ENCODE measurements at regions not wholly inside any gene's neighbourhood (a gene's known extent, or its start where the extent isn't known, plus 50 kb on each side); places are given as distances from the start of the nearest gene placed in this dataset.
"Not testable (repeated sequence)": the region's sequence is repeated elsewhere in the genome, so short reads cannot be mapped to it uniquely, and the experiment has no call there.

DNA sequence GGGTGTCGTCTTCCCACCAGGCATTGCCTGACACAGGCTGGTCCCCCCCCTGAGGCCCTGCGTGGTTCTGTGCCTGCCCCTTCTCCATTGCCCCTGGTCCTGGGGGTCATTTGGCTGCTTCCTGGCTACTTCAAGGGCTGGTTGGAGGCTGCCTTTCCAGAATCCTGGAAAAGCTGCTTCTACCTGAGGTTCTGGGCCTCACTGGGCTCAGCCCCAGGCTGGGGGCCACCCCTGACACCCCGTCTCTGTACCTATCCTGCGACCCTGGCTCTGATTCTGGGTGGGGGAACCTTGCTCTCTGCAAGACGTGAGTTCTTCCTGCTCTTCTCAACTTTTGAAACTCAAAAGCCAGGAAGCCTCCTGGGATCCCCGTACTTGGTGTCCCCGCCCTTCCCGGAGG, 149.3 kb upstream of the PTPN1 start:
- DNase-seq (ENCODE audit: low read depth): no peak

DNA sequence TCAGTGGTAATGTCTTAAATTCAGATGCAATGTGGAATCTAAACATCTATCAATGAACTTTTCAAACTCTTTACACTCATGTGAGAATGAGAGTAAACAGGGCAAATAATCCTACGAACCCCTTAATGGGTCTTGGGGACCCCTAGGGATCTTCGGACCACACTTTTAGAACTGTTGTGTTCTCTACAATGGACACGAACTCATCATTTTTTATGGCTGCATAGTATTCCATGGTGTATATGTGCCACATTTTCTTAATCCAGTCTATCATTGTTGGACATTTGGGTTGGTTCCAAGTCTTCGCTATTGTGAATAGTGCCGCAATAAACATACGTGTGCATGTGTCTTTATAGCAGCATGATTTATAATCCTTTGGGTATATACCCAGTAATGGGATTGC, 148.0 kb upstream of the PTPN1 start:
- DNase-seq (ENCODE audit: low read depth): not testable (repeated sequence)

DNA sequence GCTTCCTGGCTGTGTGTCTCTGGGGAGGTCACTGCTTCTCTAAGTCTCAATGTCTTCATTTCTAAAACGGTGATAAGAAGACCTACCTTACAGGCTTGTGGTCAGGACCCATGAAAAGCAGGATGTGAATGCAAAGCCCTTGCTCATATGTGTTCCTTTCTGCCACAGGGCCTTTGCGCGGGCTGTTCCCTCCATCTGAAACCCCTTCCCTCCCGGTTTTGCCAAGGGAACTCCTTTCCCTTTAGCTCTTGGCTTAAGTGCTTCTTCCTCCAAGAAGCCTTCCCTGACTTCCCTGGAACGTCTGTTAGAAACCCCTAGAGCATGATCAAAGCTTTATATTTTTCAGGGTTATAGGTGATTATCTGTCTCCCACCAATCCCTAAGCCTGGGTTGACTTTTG, 147.2 kb upstream of the PTPN1 start:
- DNase-seq (ENCODE audit: low read depth): no peak

DNA sequence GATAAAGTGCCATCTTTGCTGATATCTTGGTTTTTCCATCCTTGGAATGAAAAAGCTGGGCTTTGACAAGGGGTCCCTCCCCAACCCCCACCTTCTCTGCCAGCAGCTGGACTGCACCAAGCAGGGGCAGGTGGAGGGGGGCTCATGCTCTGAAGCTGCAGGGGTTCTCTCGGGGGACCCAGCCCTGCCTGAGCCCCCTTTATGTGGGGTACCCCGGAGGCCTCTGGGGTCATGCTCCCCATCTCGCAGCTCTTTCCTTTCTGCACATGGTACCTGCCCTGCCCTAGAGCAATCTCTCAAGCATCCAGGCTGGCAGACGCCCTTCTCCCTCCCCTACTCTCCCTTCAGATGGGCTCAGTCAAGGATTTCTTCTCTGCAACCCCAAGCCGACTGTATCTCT, 146.7 kb upstream of the PTPN1 start:
- no peak for DNase-seq (ENCODE audit: low read depth)

DNA sequence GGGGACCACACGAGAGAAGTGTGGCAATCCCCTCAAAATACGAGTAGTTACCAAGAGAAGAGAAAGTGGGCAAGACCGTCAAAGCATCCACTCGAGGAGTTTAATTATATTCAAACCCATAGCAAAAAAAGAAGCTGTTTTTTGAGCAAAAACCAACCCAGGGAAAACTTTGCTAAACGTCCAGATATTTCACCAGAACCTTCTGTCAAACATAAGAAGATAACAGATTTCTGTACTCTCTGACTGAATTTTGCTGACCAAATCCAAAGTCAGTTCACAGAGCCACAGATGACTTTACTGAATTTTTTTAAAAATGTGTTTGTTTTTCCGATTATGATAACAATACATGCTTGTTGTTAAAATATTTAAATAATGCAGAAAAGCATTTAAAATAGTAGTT, 145.6 kb upstream of the PTPN1 start:
- no peak for DNase-seq (ENCODE audit: low read depth)

DNA sequence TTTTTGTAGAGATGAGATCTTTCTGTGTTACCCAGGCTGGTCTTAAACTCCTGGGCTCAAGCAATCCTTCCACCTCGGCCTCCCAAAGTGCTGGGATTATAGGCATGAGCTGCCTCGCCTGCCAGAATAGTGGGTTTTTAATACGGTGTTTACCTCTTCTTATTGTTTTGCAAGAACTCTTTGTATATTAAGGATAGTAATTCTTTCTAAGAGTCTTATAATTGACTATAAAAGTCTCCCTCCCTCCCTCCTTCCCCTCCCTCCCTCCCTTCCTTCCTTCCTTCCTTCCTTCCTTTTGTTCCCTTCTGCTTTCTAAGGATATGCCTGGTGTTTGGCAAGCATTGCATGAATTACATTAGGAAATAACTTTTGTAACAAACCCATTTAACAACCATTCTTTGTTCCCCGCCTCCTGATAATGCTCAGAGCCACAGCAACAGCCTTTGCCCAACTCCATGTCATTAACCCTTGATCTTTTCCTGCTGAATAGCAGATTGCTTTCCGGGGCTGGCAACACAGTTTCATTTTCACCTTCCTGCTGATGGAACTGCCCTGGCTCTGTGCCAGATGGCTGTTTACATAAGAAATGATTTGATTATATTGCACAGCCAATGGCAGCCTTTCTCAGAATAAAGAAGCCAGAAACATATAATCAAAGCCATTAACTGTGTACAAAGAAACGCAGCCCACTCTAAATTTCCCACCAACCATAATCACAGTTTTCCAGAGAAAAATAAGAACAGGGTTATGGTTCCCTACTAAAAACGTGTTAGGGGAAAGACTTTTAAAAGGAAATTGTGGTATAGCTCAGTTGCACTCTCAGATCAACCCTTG, 143.7 kb upstream of the PTPN1 start:
- DNase-seq (ENCODE audit: low read depth): no peak

DNA sequence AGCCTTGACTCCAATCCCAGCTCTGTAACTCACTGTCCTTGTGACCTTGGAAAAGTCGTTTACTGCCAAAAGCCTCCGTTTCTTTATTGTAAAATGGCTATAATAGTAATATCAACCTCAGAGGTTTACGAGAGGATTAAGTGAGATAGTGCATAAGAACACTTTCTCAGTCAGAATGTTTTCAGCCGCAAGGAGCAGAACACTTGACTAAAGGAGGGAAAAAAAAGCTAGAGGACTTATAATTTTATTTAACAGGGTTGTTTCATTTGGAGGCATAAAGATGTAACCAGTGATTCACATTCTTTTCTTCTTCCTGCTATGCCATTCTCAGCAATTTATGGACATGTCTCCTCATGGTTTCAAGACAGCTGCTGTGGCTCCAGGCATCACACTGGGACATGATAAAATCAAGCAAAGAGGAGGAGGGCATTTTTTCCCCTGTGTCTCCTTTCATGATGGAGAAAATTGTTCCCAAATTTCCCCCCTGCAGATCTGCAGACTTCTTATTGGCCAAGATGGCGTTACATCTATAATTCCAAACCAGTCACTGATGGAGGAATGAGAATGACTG, 143.0 kb upstream of the PTPN1 start:
- no peak for DNase-seq (ENCODE audit: low read depth)

DNA sequence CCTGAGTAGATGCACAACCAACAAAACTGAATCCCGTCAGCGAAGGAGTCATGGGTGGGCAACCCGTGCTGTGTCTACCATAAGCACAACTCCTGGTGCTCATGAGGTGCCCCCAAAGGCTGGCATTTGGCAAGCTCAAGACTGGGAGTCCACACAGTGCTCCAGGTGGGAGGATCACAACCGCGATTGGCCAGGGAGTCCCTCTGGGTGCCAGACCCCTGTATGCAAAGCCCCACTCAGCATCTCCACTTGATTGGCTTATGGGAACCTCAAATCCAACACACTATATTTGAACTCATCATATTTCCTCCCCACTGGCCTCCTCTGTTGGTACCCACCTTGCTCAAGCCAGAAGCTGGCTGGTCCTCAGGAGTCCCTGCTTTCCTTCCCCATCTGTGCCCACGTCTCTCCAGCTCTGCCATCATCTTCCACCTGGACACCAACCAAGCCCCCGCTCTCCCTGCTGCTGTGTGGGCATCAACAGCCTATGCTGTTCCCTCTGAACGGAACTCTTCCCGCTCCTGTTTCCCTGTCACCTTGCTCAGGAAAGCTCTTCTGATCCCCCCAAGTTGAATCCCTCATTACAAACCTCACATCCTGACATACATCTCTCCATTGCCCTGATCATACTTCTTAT, 142.3 kb upstream of the PTPN1 start:
- DNase-seq (ENCODE audit: low read depth): no peak

DNA sequence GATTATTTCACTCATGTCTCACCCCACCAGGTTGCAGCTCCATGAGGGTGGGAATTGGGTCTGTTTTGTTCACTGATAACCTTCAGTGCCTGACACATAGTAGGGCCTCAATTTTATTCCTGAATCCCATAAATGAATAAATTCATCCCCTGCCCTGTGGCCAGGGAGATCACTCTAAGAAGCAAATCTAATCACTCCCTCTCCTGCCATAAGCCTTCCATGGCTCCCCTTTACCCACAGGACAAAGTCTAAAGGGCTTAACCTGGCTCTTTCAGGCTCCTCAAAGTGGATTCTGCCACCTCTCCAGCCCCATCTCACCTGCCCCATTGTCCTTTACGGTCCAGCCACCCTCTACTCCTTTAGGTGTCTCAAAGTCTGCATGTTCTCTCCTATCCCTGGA, 141.8 kb upstream of the PTPN1 start:
- no peak for DNase-seq (ENCODE audit: low read depth)

DNA sequence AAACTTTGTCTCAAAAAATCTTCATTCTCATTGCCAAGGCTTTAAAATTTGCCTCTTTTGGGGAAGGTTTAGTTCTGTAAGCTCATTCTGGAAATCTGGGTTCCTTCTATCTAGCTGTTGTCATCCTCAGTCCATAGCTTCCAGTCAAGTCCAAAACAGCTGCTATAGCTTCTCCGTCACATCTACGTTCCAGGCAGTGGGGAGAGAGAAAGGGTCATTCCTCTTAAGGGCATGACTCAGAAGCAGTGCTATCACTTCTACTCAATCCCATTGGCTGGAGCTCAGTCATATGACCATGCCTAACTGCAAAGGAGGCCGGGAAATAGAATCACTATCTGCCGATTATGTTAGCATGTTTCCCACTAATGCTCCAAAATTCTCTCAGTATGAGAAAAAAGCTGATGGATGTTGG, 141.4 kb upstream of the PTPN1 start:
- DNase-seq (ENCODE audit: low read depth): no peak

DNA sequence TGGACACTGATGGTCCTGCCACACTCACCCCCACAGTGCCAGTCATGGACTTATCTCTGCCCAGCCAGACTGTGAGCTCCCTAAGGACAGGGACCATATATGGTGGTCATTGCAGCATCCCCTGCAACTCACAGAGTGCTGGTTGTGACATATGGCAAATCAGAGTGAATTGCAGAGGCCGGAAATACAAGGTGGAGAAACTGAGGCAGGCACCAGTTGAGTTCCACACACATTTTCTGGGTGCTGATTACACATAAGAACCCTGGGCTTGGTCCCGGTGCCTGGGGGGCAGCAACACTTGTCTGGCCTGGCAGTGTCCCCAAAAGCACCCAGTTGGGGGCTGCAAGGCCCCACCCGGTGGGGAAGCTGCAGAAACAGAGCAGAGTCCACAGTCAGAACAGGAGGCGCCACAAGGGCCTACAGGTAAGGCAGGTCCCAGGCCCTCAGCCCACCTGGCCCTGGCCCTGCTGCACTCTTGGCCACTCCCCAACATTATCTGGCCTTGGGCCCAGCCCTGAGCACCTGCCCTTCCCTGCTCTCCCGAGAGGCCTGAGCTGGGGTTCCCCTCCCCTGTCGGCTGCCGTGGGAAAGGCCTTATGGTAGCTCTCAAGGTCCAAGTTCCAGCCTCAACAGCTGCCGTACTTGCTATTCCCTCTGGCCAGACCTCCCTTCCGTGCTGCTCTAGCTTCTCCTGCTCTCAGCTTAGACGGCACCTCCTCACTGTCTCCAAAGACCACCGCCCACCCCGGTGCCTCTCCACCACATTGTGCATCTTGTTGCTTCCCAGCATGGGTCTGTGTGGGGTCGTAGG, 140.8 kb upstream of the PTPN1 start:
- DNase-seq (ENCODE audit: low read depth): no peak

DNA sequence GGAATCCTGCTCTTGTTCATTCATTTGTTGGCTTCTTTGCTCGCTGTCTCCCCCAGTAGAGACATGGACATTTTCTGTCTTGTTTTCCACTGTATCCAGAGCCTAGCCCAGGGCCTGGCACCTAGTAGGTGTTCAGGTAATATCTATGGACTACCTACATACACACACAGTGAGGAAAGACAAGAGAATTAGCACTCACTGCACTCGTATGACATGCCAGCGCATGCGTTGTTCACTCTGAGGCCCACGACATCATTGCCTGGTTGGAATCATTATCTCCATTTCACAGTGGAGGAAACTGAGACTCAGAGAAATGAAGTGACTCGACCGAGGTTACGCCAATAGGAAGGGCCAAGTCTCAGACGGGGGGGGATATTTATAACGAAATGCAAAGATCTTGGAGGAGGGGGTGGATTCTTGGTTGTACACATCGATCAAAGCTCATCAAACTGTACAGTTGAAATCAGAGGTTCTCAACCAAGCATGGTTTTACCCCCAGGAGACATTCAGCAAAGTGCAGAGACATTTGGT, 140.1 kb upstream of the PTPN1 start:
- DNase-seq (ENCODE audit: low read depth): no peak

DNA sequence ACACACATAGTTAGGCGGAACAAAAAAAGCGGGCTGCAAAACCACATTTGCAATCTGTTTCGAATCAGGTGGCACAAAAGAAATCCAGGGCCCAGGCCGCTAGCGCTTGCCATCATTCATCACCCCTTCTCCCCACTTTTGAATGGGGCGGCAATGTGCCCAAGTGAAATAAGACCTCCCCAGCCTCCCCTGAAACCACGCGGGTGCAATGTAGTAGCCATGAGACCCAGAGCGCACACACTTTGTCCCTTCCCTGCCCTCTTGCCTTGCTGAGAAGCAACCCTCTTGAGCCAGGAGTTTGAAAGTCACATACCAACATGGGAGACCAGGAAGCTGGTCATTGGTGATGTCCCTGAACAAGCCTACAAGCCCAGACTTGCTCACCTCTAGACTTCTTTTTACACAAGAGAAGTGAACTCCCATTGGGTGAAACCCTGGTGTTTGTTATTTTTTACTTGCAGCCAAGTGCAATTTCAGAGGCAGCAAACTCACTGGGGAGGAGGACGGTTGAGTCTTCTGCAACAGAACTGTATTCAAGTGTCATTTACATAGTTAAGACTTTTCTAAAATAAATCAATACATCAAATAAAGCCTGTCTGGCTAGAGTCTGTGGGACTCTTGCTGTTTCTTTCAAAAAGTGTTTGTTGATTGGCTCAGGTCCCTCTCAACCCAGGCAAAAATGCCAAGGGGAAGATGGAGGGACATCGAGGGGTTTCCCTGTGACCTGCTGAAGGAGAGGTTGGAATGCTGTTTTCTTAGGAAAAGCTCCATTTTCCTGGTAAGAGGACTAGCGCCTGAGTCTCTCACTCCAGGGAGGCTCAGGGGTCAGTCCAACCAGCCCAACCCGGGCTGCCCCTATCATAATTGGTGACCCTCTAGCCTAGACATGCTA, 138.1 kb upstream of the PTPN1 start:
- no peak for DNase-seq (ENCODE audit: low read depth)

DNA sequence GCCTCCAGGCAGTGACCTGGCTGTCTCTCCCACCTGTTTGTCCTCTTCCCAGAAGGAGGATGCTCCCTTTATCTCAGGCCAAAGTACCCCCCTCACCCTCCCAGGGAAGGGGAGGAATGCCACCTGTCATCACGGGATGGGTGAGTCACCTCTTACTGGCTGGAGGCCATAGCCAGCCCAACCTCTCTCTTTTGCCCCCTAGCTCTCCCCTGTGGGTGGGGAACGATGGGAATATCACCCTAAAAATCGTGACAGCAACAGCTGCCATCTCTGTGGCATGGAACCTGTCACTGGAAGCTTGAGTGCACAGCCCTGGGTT, 137.5 kb upstream of the PTPN1 start:
- no peak for DNase-seq (ENCODE audit: low read depth)

DNA sequence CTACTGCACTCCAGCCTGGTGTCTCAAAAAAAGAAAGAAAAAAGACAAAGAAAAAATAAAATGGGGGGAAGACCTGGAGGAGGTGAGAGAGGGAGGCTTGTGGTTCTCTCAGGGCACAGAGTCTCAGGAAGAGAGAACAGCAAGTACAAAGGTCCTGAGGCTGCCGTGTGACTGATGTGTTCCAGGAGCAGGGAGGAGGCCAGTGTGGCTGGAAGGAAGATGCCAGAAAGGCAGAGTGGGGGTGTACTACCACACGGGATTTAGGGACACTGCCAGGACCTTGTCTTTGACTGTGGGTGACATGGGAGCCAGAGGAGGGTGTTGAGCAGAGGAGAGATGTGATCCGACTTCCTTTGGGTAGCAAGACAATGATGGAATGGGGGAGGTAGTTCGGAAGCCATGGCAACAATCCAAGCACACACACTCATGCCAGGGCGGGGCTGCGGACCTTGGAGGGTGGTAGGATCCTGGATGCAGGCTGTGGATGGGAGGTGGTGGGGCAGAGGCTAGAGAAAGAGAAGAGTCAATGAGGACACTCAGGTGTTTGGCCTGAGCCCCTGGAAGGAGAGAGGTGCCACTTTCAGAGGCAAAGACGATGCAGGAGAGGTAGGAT, 136.4 kb upstream of the PTPN1 start:
- DNase-seq (ENCODE audit: low read depth): no peak

DNA sequence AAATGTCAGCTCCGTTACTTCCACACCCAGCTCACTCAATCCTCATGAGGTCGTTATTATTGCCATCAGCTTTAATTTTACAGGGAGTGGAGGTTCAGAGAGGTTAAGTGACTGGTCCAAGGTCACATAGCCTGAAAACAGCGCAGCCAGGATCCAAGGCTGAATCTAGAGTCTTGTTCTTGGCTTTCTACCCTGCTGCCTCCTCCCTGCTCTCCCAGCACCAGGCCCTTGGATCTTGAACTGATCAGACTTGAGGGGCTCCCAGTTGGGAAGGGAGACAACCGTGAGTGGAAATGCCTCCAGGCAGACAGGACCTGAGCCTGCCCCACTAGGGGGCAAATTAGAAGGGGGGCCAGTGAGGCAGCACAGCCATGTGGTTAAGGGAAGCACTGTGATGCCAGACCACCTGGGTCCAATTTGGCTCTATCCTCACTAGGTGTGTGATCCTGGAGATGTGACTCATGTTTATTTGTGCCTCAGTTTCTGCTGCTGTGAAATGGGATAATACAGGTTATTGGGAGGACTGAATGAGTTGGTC, 135.6 kb upstream of the PTPN1 start:
- DNase-seq (ENCODE audit: low read depth): no peak

DNA sequence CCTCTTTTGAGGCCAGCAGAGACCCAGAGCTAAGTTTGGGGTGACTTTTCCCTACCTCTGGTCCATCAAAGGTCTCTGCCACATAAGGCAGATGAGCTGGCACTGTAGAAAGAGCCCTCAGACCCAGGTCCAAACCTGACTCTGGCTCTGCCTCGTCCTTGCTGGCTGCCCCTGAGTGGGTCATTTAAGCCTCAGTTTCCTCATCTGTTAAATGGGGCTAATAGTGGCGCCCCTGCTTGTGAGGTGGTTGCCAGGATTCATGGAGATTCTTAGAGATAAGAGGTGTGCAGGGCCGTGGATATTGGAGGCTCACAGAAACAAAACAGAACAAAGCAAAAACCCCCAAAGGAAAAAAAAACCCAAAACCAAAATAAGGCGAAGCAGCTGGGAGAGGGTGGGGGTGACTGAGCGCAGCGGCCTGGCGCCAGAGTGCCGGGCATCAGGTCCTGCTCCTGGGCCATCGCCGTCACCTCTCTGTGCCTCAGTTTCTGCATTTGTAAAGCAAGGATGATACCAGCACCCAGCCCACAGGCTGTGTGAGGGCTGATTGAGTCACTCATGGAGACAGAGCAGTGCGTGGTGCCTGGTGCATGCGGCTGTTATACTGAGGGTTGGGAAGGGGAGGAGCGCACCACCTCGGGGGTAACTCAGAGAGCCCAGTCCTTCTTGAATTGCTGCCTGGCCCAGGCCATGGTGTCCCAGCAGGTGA, 133.8 kb upstream of the PTPN1 start:
- DNase-seq (ENCODE audit: low read depth): no peak

DNA sequence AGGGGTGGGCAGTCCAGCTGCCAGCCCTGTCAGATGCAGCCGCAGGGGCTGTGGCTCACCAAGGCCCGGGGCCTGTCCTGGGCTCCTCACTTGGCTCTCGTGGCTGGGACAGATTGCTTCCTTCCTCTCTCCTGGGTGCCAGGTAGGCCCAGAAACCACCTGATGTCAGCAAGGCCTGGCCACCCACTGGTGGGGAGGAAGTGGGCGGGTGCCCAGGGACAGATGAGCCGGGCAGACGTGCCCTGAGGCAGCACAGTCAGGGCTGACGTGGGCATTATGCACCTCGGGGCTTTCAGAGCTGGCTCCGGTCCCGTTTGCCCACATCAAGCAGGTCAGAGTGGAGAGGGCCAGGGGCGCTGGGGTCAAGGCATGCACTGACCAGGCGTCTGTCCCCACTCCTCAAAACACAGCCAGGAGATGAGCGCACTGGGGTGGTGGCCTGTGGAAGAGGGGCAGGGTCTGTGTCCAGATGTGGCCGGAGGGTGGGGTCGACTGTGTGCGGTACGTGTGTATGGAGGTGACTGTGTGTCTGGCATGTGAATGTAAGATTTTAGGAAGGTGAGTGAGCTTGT, 133.2 kb upstream of the PTPN1 start:
- no peak for DNase-seq (ENCODE audit: low read depth)

DNA sequence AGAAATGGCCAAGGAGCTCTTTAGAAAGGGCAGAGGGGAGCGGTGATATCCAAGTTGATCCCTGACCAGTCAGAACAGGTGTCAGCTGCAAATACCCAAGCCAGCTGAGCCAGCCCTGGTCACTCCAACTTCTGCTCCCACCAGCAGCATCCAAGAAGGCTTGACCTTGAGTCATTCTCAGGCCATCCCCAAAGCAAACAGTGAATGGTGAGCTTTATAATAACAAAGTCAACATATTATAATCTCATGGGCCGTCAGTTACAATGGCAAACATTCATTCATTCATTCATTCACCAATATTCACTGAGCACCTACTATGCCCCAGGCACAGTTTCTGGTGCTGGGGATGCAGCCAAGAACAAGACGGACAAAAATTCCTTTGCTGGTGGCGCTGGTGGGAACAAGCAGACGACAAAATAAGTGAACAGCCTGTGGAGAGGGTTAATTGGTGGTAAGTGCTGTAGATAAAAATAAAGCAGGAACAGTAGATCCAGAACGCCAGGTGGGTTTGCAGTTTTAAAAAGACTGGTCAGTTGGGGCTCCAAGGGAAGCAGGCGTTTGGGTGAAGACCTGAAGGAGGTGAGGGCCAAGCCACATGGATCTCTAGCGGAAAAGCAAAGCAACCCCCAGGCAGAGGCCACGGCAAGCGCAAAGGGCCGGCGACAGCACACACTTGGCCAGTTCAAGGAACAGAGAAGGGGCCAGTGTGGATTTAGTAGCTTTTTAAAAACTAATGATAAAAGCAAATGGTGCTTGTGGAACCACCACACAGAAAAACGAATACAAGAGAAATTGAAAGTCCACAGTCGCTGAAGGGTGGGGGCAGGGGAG, 131.8 kb upstream of the PTPN1 start:
- DNase-seq (ENCODE audit: low read depth): no peak

All from activated T-helper 9 cell treated with anti-CD3 and anti-CD28 coated beads, Interleukin-2, amount 50 U/mL, for 16 hours (primary cell).